HCT116 (cell line): ENCODE measurements at regions not wholly inside any gene's neighbourhood (a gene's known extent, or its start where the extent isn't known, plus 50 kb on each side); places are given as distances from the start of the nearest gene placed in this dataset.

Experiments used
- ATAC-seq: fragments of 200-7000 bp; cut with Tn5 transposase; 2 replicates; pipeline ENCODE4 v1.9.1; 2020; ENCODE audit warnings: mild to moderate bottlenecking, moderate library complexity
- BruUV-seq: library from RNA; stranded (reverse); fragments of 400-500 nt; replicated peaks from 2 replicates; lab custom pipeline; 2021; lab: Mats Ljungman, UMichigan
- CTCF ChIA-PET: fragments of 300-600 bp; sonication (Branson Sonifier 250); formaldehyde crosslinking; loops from one replicate; lab custom pipeline; 2021; ENCODE audit warnings: antibody characterized with exemption; lab: Charles Lee
- POLR2A ChIA-PET: fragments of 300-600, 350-600 bp; sonication (Branson Sonifier 250); formaldehyde crosslinking; loops from one replicate; lab custom pipeline; 2021; ENCODE audit warnings: antibody characterized with exemption; lab: Charles Lee
- RAD21 ChIA-PET, 2 experiments: fragments of 300-600 bp; sonication (Branson Sonifier 250); formaldehyde crosslinking; loops; one replicate each; lab custom pipeline; 2023; ENCODE audit warnings: low total read pairs in 2 of 2; ENCODE audit not compliant: uncharacterized antibody in 2 of 2, unreplicated experiment in 2 of 2, low non-redundant PET in 1 of 2; lab: Charles Lee
- DNase-seq: peaks from one replicate; pipeline ENCODE4 v3.0.0-alpha.2; 2010; ENCODE audit warnings: low read depth, low spot score
- H2AFZ ChIP-seq: fragments of 200-600 bp; shearing (Covaris generic), sonication (generic); 2 replicates; pipeline ENCODE4 v1.6.1; 2017; ENCODE audit warnings: low read depth, mixed run types, mixed read lengths, antibody characterized with exemption, low read length; ENCODE audit not compliant: poor library complexity, severe bottlenecking
- H3K27ac ChIP-seq: 2 replicates; pipeline ENCODE4 v1.5.1; 2012; ENCODE audit warnings: low read depth, low read length
- H3K27me3 ChIP-seq: fragments of 200-600 bp; sonication (generic); 2 replicates; pipeline ENCODE4 v1.6.1; 2016; ENCODE audit warnings: mixed run types, low read length, mixed read lengths; ENCODE audit not compliant: insufficient read depth
- H3K36me3 ChIP-seq, 2 experiments: fragments of 200-500 bp in 1 of 2; fragments of 200-600 bp in 1 of 2; sonication (Bioruptor generic) in 1 of 2; sonication (generic) in 1 of 2; 2 replicates each; pipeline versions ENCODE4 v1.5.1 to v1.6.1; 2014 to 2016; ENCODE audit warnings: low read length in 2 of 2, inconsistent platforms in 1 of 2, mixed read lengths in 1 of 2, mixed run types in 1 of 2; ENCODE audit not compliant: insufficient read depth in 2 of 2, control insufficient read depth in 1 of 2
- H3K4me1 ChIP-seq, 2 experiments: fragments of 200-600 bp in 1 of 2; sonication (generic) in 1 of 2; 2 replicates each; pipeline versions ENCODE4 v1.5.1 to v1.6.1; 2012 to 2017; ENCODE audit warnings: low read length in 2 of 2, inconsistent platforms in 1 of 2, mild to moderate bottlenecking in 1 of 2, mixed read lengths in 1 of 2, mixed run types in 1 of 2, moderate library complexity in 1 of 2; ENCODE audit not compliant: insufficient read depth in 2 of 2, control insufficient read depth in 1 of 2
- H3K4me2 ChIP-seq: fragments of 200-600 bp; sonication (generic); 2 replicates; pipeline ENCODE4 v1.6.1; 2017; ENCODE audit warnings: mixed run types, low read length, mixed read lengths
- H3K4me3 ChIP-seq, 2 experiments: fragments of 200-600 bp in 1 of 2; sonication (generic) in 1 of 2; replicated peaks in 1 of 2; 2 replicates each; pipeline ENCODE4 v1.5.1; 2011 to 2016; ENCODE audit warnings: low read length in 2 of 2, control low read depth in 1 of 2, low read depth in 1 of 2, mild to moderate bottlenecking in 1 of 2, mixed read lengths in 1 of 2, mixed run types in 1 of 2
- H3K79me2 ChIP-seq: fragments of 200-600 bp; sonication (generic); 2 replicates; pipeline ENCODE4 v1.6.1; 2017; ENCODE audit warnings: mild to moderate bottlenecking, mixed run types, low read length, moderate library complexity, mixed read lengths; ENCODE audit not compliant: insufficient read depth
- H3K9ac ChIP-seq: fragments of 200-600 bp; sonication (generic); 2 replicates; pipeline ENCODE4 v1.6.1; 2016; ENCODE audit warnings: low read length, mixed read lengths
- H3K9me2 ChIP-seq: fragments of 200-600 bp; sonication (generic), shearing (Covaris generic); 2 replicates; pipeline ENCODE4 v1.6.1; 2017; ENCODE audit warnings: mixed run types, mild to moderate bottlenecking, moderate library complexity; ENCODE audit not compliant: insufficient read depth
- H3K9me3 ChIP-seq, 2 experiments: fragments of 200-500 bp in 1 of 2; fragments of 200-600 bp in 1 of 2; sonication (Bioruptor generic) in 1 of 2; sonication (generic) in 1 of 2; 2 replicates each; pipeline ENCODE4 v1.6.1; 2014 to 2017; ENCODE audit warnings: low read length in 2 of 2, mixed read lengths in 2 of 2, inconsistent platforms in 1 of 2, low read depth in 1 of 2, mild to moderate bottlenecking in 1 of 2, mixed run types in 1 of 2, moderate library complexity in 1 of 2; ENCODE audit not compliant: control insufficient read depth in 1 of 2, insufficient read depth in 1 of 2
- H4K20me1 ChIP-seq: fragments of 200-600 bp; sonication (generic), shearing (Covaris generic); 2 replicates; pipeline ENCODE4 v1.6.1; 2017; ENCODE audit warnings: mixed run types, mild to moderate bottlenecking, moderate library complexity; ENCODE audit not compliant: insufficient read depth
- CBX3 ChIP-seq: IDR thresholded peaks from 2 replicates; pipeline ENCODE4 v1.6.1; 2012; ENCODE audit warnings: low read depth
- EGR1 ChIP-seq: IDR thresholded peaks from 2 replicates; pipeline ENCODE4 v1.6.1; 2012; ENCODE audit warnings: low read depth
- EZH2phosphoT487 ChIP-seq: fragments of 200-600 bp; IDR thresholded peaks from 2 replicates; pipeline ENCODE4 v1.6.1; 2018; ENCODE audit warnings: antibody characterized with exemption, borderline replicate concordance
- FOSL1 ChIP-seq: IDR thresholded peaks from 2 replicates; pipeline ENCODE4 v1.6.1; 2012; ENCODE audit warnings: low read depth
- SP1 ChIP-seq: IDR thresholded peaks from 2 replicates; pipeline ENCODE4 v1.6.1; 2012; ENCODE audit warnings: low read depth
- YY1 ChIP-seq: IDR thresholded peaks from 2 replicates; pipeline ENCODE4 v1.6.1; 2011; ENCODE audit warnings: low read length, low read depth, moderate library complexity, mild to moderate bottlenecking; ENCODE audit not compliant: insufficient replicate concordance; ENCODE audit errors: extremely low read depth
- intact Hi-C: fragments of 100-400 bp; cut with micrococcal nuclease; formaldehyde crosslinking; loops from 2 replicates; pipeline ENCODE4 v1.10.0; 2022
- TF ChIP-seq, protein P1 (sequence below): IDR thresholded peaks from 2 replicates; pipeline ENCODE4 v1.6.1; 2012; ENCODE audit warnings: low read depth

DNA sequence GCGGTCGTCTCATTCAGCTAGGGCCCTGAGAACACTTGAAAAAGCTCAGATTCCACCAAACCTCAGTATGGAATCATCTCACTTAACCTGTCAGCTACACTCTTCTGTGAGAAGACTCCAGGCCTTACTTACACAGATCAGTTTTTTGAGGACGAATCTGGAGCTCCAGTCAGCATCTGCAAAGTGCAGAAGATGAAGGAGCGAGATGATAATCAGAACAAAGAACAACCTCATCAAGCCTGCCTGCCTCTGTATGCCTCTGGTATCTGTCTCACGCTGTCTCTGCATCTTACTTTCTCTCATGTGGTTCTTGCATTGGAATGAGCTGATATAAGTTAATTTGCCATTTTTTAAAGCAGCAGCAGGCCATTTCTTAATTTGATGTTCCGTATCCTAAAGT lies 444.1 kb upstream of the LRATD1 start (continued):
- TF ChIP-seq CBX3 = no peak
- no peak for TF ChIP-seq YY1
- TF ChIP-seq EGR1 = no peak
- no peak for TF ChIP-seq FOSL1

DNA sequence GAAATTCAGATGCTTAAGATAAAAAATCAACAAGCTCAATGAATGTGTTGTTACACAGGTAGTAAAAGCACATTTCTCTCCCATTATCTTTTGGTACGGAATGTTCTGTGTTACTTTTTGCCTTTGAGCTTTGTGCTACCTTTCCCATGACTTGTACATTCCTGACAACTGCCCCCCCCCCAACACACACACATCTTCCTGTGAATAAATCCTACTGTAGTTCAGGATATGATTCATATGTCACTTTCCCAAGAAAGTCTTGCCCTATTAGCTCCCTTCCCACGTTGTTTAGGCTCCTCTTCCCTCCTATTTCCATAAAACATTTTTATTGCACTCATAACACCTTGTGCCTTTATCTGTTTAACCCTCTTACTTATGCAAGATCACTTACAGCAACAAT lies 442.6 kb upstream of the LRATD1 start:
- Histone ChIP-seq H3K4me3 (no peak overlapping the region), H3K27ac (no peak overlapping the region), H3K9me2 (no peaks in the 10 kb centered on the region), H3K4me1 (no peaks in the 10 kb centered on the region), H3K4me2 (no peak overlapping the region), H3K9me3 (peaks cover 8 to 33% of the 10 kb centered on the region in 2 experiments; a peak in 2 of 4 replicates), H3K79me2 (no peaks in the 10 kb centered on the region), H3K9ac (no peak overlapping the region), H3K27me3 (no peaks in the 10 kb centered on the region), H3K36me3 (no peaks in the 10 kb centered on the region), H4K20me1 (no peaks in the 10 kb centered on the region), H2AFZ (no peak overlapping the region)
- intact Hi-C loops = no loop called here
- RAD21 ChIA-PET = no interaction called here
- POLR2A ChIA-PET = no interaction called here
- CTCF ChIA-PET = no interaction called here
- BruUV-seq = no TSS peak
- TF ChIP-seq, protein P1, sequence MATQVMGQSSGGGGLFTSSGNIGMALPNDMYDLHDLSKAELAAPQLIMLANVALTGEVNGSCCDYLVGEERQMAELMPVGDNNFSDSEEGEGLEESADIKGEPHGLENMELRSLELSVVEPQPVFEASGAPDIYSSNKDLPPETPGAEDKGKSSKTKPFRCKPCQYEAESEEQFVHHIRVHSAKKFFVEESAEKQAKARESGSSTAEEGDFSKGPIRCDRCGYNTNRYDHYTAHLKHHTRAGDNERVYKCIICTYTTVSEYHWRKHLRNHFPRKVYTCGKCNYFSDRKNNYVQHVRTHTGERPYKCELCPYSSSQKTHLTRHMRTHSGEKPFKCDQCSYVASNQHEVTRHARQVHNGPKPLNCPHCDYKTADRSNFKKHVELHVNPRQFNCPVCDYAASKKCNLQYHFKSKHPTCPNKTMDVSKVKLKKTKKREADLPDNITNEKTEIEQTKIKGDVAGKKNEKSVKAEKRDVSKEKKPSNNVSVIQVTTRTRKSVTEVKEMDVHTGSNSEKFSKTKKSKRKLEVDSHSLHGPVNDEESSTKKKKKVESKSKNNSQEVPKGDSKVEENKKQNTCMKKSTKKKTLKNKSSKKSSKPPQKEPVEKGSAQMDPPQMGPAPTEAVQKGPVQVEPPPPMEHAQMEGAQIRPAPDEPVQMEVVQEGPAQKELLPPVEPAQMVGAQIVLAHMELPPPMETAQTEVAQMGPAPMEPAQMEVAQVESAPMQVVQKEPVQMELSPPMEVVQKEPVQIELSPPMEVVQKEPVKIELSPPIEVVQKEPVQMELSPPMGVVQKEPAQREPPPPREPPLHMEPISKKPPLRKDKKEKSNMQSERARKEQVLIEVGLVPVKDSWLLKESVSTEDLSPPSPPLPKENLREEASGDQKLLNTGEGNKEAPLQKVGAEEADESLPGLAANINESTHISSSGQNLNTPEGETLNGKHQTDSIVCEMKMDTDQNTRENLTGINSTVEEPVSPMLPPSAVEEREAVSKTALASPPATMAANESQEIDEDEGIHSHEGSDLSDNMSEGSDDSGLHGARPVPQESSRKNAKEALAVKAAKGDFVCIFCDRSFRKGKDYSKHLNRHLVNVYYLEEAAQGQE = no peak
- TF ChIP-seq EZH2phosphoT487 (no peak), SP1 (no peak)
- DNase-seq (no peak), ATAC-seq (no peak)
